22Rv1 (cell line): ENCODE measurements at regions not wholly inside any gene's neighbourhood (a gene's known extent, or its start where the extent isn't known, plus 50 kb on each side); places are given as distances from the start of the nearest gene placed in this dataset.

ENCODE experiments used
- ZFX ChIP-seq: fragments of 450-650 bp; IDR thresholded peaks from 2 replicates; pipeline ENCODE4 v1.6.1; 2017; ENCODE audit warnings: antibody characterized with exemption, borderline replicate concordance
- TF ChIP-seq, protein P1 (sequence below): fragments of 450-650 bp; IDR thresholded peaks from 2 replicates; pipeline ENCODE4 v1.5.1; 2017; ENCODE audit warnings: mild to moderate bottlenecking

DNA sequence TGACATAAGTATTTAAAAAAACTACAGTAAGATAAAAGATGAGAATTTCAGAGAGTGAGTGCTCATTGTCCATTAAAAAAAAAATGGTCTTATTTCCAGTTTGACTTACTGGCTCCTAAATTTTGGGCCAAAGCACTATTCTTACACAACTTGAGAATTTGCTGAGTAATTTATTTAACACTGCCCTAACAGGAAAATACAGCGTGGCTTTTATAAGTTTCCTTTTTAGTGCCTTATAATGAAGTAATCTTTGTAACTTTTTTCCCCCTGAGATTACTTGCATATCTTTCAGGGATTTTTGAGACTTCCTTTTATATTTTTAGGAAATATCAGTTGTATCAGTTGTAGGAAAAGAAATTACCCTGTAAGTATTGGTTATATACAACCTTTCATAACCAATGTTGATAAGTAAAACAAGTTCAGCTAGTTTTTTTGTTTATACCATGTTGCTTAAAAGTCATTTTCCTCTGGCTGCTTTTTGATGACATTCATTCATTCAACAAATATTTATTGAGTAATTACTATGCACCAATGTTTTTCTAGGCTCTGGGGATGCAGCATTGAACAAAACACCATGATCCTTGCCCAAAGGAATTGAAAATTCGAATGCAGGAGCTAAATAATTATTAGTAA is 106.4 kb upstream of the SGK1 start:
- TF ChIP-seq, protein P1, sequence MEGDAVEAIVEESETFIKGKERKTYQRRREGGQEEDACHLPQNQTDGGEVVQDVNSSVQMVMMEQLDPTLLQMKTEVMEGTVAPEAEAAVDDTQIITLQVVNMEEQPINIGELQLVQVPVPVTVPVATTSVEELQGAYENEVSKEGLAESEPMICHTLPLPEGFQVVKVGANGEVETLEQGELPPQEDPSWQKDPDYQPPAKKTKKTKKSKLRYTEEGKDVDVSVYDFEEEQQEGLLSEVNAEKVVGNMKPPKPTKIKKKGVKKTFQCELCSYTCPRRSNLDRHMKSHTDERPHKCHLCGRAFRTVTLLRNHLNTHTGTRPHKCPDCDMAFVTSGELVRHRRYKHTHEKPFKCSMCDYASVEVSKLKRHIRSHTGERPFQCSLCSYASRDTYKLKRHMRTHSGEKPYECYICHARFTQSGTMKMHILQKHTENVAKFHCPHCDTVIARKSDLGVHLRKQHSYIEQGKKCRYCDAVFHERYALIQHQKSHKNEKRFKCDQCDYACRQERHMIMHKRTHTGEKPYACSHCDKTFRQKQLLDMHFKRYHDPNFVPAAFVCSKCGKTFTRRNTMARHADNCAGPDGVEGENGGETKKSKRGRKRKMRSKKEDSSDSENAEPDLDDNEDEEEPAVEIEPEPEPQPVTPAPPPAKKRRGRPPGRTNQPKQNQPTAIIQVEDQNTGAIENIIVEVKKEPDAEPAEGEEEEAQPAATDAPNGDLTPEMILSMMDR, result no peak
- TF ChIP-seq ZFX, result no peak
